Stimulated activated CD8-positive, alpha-beta memory T cell treated with anti-CD3 and anti-CD28 coated beads, Interleukin-15, amount 100 ng/mL, for 4 hours (primary cell): ENCODE measurements at regions not wholly inside any gene's neighbourhood (a gene's known extent, or its start where the extent isn't known, plus 50 kb on each side); places are given as distances from the start of the nearest gene placed in this dataset.

ENCODE experiments used
- DNase-seq, 2 donors: peaks; one replicate each; pipeline ENCODE4 v3.0.0-alpha.2; 2020; ENCODE audit warnings: low read depth in 2 of 2

GRCh38 chr14:76974365-76974764 lies 54.1 kb downstream of the IRF2BPL start:
- no peak for DNase-seq

- no peak for DNase-seq
Measured at GRCh38 chr14:76971549-76971948, 57.0 kb downstream of the IRF2BPL start.

DNA sequence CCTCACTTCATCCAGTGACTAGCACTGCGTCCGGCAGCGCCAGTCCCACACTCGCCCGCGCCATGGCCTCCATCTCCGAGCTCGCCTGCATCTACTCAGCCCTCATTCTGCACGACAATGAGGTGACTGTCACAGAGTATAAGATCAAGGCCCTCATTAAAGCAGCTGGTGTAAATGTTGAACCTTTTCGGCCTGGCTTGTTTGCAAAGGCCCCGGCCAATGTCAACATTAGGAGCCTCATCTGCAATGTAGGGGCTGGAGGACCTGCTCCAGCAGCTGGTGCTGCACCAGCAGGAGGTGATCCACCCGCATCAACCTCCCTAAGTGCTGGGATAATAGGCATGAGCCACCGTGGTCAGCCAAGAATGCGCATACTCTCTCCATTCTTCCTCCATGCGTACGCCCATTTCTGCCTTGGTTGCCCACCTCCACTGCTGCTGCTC lies 59.9 kb downstream of the IRF2BPL start:
- DNase-seq = no peak

GRCh38 chr14:76967788-76968187 lies 60.7 kb downstream of the IRF2BPL start:
- no peak for DNase-seq

GRCh38 chr14:76965232-76965631 lies 63.3 kb downstream of the IRF2BPL start:
- DNase-seq = no peak

DNA sequence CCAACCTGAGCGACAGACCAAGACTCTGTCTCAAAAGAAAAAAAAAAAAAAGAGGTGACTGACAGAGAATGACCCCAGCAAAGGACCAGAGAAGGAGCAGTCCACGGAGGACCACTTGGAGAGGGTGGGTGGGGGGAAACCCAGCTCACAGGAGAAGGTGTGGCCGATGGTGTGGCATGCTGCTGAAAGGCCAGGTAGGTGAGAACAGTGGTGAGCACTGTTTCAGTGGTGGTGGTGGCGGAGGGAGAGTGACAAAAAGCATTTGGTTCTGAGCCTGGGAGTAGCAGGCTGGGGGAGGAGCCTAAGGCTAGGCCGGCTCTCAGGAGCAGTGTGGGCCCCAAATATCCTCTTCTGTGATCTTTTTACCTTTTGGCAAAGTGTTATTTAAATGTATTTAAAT lies 63.8 kb downstream of the IRF2BPL start:
- no peak for DNase-seq

DNA sequence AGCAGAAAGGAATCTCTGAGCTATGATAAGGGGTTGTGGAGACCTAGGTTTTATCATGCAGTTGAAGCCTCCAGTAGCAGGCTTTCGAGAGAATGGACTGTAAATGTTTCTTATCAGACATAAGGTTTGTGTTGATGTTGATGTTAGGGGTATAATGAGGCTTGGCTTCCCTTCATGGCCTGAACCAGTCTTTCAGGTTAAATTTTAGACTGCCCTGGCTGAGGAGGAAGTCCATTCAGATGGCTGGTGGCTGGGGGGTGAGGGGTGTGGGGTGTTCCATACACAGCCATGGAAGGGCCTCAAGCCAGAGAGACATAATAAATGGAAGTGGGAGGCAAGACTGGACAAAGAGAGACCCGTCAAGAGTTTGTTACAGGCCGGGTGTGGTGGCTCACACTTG lies 65.1 kb downstream of the IRF2BPL start:
- DNase-seq = no peak

DNA sequence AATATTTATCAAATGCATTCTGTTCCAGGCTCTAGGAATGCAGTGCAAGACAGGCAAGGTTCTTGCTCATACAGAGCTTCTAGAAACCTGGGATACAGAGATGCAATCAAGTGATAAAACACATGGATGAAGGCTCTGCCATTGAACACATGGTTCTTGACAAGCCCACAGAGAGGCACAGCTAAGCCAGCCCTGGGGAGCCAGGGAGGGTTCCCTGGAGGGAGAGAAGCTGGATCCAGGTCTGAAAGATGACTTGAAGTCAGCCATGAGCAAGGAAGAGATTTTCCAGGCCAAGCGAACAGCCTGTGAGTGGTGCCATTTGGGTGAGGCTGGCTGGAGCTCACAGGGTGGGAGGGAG lies 66.2 kb downstream of the IRF2BPL start:
- no peak for DNase-seq

- DNase-seq = peak; percentile 96 to 99
Measured at GRCh38 chr14:76961631-76962302, 66.7 kb downstream of the IRF2BPL start.

DNA sequence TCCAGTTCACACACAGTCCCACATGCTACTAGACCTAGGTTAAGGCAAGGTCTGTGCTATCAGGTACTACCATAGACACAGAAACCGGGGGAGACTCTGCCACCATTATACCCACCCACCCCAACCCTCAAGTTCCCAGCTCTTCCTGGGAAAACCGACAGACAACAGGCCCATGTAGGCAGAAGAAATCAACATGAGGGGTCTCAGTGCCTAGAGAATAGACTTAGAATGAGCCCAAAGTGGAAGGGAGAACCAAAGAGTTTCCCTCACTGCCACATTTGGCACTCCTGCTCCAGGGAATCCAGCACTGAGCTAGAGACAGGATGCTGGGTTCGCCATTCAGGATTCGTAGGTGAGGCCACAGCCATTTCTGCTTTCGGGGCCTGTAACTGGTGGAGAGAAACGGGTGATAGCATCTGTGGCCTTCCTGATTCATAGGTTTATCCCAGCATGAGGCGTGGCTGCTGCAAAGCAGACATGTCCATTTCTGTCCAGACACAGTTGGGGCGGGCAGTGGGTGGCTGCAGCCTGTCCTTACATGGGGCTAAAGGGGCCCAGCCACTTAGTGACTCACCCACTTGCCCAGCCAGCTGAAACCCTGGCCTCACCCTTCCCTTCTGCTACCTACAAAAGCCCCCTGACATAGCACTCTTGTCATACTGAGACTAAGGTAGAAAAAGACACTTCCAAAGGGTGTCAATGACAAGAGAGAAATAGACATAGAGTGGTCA lies 69.4 kb downstream of the IRF2BPL start:
- no peak for DNase-seq

GRCh38 chr14:76958020-76958979 lies 70.2 kb downstream of the IRF2BPL start:
- DNase-seq = no peak

DNA sequence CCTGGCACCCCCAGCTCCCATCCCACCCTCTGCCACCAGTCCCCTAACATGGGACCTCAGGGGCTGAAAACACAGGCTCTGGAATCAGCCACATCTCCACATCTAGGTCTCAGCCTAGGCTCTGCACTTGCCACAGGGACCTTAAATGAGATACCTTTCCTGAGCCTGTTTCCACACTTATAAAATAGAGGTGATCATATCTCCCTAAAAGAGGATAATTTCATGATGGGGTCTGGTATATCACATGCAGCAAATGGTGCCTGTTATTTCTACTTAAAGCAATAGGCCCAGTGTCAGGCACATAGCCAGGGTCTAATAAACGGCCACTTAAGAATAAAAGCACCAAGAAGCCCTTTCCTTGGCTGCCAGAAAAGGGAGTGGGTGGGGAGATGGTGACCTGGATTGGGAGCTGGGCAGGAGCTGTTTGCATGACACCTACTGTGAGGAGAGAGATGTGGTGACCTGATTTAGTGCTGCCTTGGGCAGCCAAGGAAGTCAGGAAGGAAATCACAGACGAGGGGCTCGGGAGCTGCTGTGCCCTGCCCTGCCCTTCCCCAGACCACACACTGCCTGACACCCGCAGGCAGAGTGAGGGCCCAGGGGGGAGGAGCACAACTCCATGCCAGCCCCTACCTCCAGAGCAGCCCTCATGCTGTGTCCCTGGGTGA lies 71.2 kb downstream of the IRF2BPL start:
- DNase-seq = no peak

GRCh38 chr14:76956316-76957090 lies 72.0 kb downstream of the IRF2BPL start:
- DNase-seq = peak; percentile 83 to 87

DNA sequence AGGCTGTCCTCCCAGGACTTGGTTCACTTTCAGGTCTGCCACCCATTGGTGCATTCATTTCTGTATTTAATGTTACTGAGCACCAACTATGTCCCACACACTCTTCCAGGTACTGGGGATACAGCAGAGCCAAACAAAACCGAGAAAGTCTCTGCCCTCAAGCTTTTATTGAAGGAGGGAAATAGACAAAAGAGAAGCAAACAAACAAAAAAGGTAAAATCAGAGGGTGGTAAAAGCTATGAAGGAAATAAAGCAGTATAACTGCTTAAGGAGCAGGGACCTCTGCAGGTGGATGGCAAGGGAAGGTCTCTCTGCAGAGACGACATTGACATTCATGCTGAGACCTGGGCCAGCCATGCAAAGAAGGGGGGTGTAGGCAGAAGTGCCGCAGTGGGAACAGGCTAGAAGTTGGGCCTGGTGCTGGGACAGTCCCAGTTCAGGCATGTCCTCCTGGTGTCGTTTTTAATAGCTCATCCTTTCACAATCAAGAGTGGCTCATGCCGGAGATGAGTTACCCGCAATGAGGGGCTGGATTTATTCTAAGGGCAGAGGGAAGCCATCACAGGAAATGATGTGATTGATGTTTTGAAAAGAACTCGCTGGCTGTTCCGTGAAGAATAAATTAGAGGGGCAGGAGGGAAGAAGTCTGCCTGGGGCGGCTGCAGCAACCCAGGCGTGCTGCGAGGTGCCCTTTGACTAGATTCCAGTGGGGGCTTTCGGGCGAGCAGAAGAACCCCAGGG lies 72.8 kb downstream of the IRF2BPL start:
- peak; percentile 22 to 43 for DNase-seq

- no peak for DNase-seq
Measured at GRCh38 chr14:76954394-76955190, 73.9 kb downstream of the IRF2BPL start.

DNA sequence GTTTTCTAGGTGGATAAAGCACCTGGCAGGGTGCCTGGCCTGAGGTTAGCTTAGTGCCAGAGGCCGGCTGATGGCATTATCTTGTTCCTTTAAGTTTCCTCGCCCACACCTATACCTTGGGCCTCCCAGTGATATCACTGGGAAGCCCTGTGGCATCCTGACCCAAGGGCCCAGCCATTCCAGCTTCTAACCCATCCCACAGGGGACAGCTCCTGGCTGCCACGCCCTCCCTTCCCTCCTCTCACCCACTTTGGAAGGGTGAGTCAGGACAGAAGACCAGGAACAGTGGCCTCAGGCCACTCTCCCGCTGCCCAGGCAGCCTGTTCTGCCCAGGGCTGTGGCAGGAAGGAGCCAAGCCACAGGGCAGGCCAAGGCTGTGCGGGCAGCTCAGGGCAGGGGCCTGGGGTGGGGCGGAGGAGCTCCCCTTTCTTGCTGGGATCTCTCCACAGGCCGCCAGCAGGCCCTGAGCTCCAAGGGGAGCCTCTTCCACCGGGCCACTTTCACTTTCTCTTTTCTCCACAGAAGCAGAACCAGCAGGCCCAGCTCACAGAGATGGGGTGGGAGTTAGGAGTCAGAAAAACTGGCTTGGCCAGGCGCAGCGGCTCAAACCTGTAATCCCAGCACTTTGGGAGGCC lies 75.1 kb downstream of the IRF2BPL start:
- DNase-seq = no peak

GRCh38 chr14:76951166-76951565 lies 77.3 kb downstream of the IRF2BPL start:
- DNase-seq = no peak

GRCh38 chr14:76950055-76951020 lies 78.2 kb downstream of the IRF2BPL start:
- DNase-seq = no peak
